Stimulated activated memory B cell treated with anti-CD40 and anti-IgM and Interleukin-4, amounts not matched to agents 10 μg/mL and 1 μg/mL and 100 μg/mL, for 72 hours (primary cell): ENCODE measurements at regions not wholly inside any gene's neighbourhood (a gene's known extent, or its start where the extent isn't known, plus 50 kb on each side); places are given as distances from the start of the nearest gene placed in this dataset.

Experiments used
- ATAC-seq: fragments of 150-1000 bp; cut with Tn5 transposase; 2 replicates; pipeline ENCODE4 v1.10.0; 2021
- H3K27ac Mint-ChIP-seq: one replicate; pipeline ENCODE4 v1.8.0; 2022; ENCODE audit warnings: mild to moderate bottlenecking, mixed read lengths
- H3K27me3 Mint-ChIP-seq: one replicate; pipeline ENCODE4 v1.8.0; 2022; ENCODE audit warnings: mixed read lengths
- H3K36me3 Mint-ChIP-seq: one replicate; pipeline ENCODE4 v1.8.0; 2022; ENCODE audit warnings: mixed read lengths
- H3K4me1 Mint-ChIP-seq: one replicate; pipeline ENCODE4 v1.8.0; 2022; ENCODE audit warnings: mixed read lengths
- H3K4me3 Mint-ChIP-seq: one replicate; pipeline ENCODE4 v1.8.0; 2022; ENCODE audit warnings: mild to moderate bottlenecking, moderate library complexity, mixed read lengths
- H3K9me3 Mint-ChIP-seq: one replicate; pipeline ENCODE4 v1.8.0; 2022; ENCODE audit warnings: mixed read lengths

GRCh38 chr2:150417278-150417677 is 70.2 kb downstream of the RND3 start:
- no peak for ATAC-seq
- H3K36me3 Mint-ChIP-seq = no peaks in the 10 kb centered on the region
- H3K4me3 Mint-ChIP-seq = no peak overlapping the region
- no peaks in the 10 kb centered on the region for H3K27me3 Mint-ChIP-seq
- H3K9me3 Mint-ChIP-seq = peaks cover under 1% of the 10 kb centered on the region
- H3K27ac Mint-ChIP-seq = no peak overlapping the region
- no peaks in the 10 kb centered on the region for H3K4me1 Mint-ChIP-seq

- H3K27me3 Mint-ChIP-seq = no peaks in the 10 kb centered on the region
- H3K4me3 Mint-ChIP-seq = no peak overlapping the region
- no peaks in the 10 kb centered on the region for H3K36me3 Mint-ChIP-seq
- H3K4me1 Mint-ChIP-seq = no peaks in the 10 kb centered on the region
- no peak for ATAC-seq
- no peaks in the 10 kb centered on the region for H3K9me3 Mint-ChIP-seq
- no peak overlapping the region for H3K27ac Mint-ChIP-seq
Observed at GRCh38 chr2:150415022-150415421, 72.4 kb downstream of the RND3 start.

- no peak for ATAC-seq
- H3K4me1 Mint-ChIP-seq = no peaks in the 10 kb centered on the region
- no peaks in the 10 kb centered on the region for H3K27me3 Mint-ChIP-seq
- H3K27ac Mint-ChIP-seq = no peak overlapping the region
- no peaks in the 10 kb centered on the region for H3K36me3 Mint-ChIP-seq
- H3K4me3 Mint-ChIP-seq = no peak overlapping the region
- H3K9me3 Mint-ChIP-seq = no peaks in the 10 kb centered on the region
Observed at GRCh38 chr2:150413910-150414309, 73.6 kb downstream of the RND3 start.

- Mint-ChIP-seq H3K36me3 (no peaks in the 10 kb centered on the region), H3K4me3 (no peak overlapping the region), H3K9me3 (no peaks in the 10 kb centered on the region), H3K27ac (no peak overlapping the region), H3K27me3 (no peaks in the 10 kb centered on the region), H3K4me1 (no peaks in the 10 kb centered on the region)
- no peak for ATAC-seq
Observed at GRCh38 chr2:150413366-150413765, 74.1 kb downstream of the RND3 start.

- Mint-ChIP-seq H3K27me3 (no peaks in the 10 kb centered on the region), H3K4me1 (no peaks in the 10 kb centered on the region), H3K27ac (no peak overlapping the region), H3K36me3 (no peaks in the 10 kb centered on the region), H3K4me3 (no peak overlapping the region), H3K9me3 (no peaks in the 10 kb centered on the region)
- ATAC-seq = no peak
Observed at GRCh38 chr2:150410809-150411208, 76.7 kb downstream of the RND3 start.

GRCh38 chr2:150409196-150409595 is 78.3 kb downstream of the RND3 start:
- Mint-ChIP-seq H3K4me3 (no peak overlapping the region), H3K9me3 (no peaks in the 10 kb centered on the region), H3K4me1 (no peaks in the 10 kb centered on the region), H3K27ac (no peak overlapping the region), H3K36me3 (no peaks in the 10 kb centered on the region), H3K27me3 (no peaks in the 10 kb centered on the region)
- no peak for ATAC-seq

GRCh38 chr2:150404147-150404546 is 83.3 kb downstream of the RND3 start:
- no peak overlapping the region for H3K27ac Mint-ChIP-seq
- no peaks in the 10 kb centered on the region for H3K4me1 Mint-ChIP-seq
- no peak overlapping the region for H3K4me3 Mint-ChIP-seq
- no peaks in the 10 kb centered on the region for H3K27me3 Mint-ChIP-seq
- ATAC-seq = no peak
- no peaks in the 10 kb centered on the region for H3K36me3 Mint-ChIP-seq
- H3K9me3 Mint-ChIP-seq = no peaks in the 10 kb centered on the region

GRCh38 chr2:150403457-150403856 is 84.0 kb downstream of the RND3 start:
- Mint-ChIP-seq H3K36me3 (no peaks in the 10 kb centered on the region), H3K27ac (no peak overlapping the region), H3K9me3 (no peaks in the 10 kb centered on the region), H3K27me3 (no peaks in the 10 kb centered on the region), H3K4me1 (no peaks in the 10 kb centered on the region), H3K4me3 (no peak overlapping the region)
- no peak for ATAC-seq

GRCh38 chr2:150402953-150403352 is 84.5 kb downstream of the RND3 start:
- Mint-ChIP-seq H3K4me1 (no peaks in the 10 kb centered on the region), H3K4me3 (no peak overlapping the region), H3K9me3 (no peaks in the 10 kb centered on the region), H3K36me3 (no peaks in the 10 kb centered on the region), H3K27me3 (no peaks in the 10 kb centered on the region), H3K27ac (no peak overlapping the region)
- ATAC-seq = no peak

GRCh38 chr2:150400849-150401248 is 86.6 kb downstream of the RND3 start:
- H3K27me3 Mint-ChIP-seq = no peaks in the 10 kb centered on the region
- no peak for ATAC-seq
- H3K36me3 Mint-ChIP-seq = no peaks in the 10 kb centered on the region
- no peaks in the 10 kb centered on the region for H3K4me1 Mint-ChIP-seq
- H3K9me3 Mint-ChIP-seq = no peaks in the 10 kb centered on the region
- H3K27ac Mint-ChIP-seq = no peak overlapping the region
- no peak overlapping the region for H3K4me3 Mint-ChIP-seq

GRCh38 chr2:150392614-150393013 is 94.9 kb downstream of the RND3 start:
- Mint-ChIP-seq H3K4me1 (no peaks in the 10 kb centered on the region), H3K27me3 (no peaks in the 10 kb centered on the region), H3K4me3 (no peak overlapping the region), H3K27ac (no peak overlapping the region), H3K36me3 (no peaks in the 10 kb centered on the region), H3K9me3 (no peaks in the 10 kb centered on the region)
- ATAC-seq = no peak

GRCh38 chr2:150391779-150392178 is 95.7 kb downstream of the RND3 start:
- Mint-ChIP-seq H3K4me3 (no peak overlapping the region), H3K27me3 (no peaks in the 10 kb centered on the region), H3K27ac (no peak overlapping the region), H3K9me3 (no peaks in the 10 kb centered on the region), H3K36me3 (no peaks in the 10 kb centered on the region), H3K4me1 (no peaks in the 10 kb centered on the region)
- no peak for ATAC-seq

- no peaks in the 10 kb centered on the region for H3K4me1 Mint-ChIP-seq
- no peak for ATAC-seq
- H3K27me3 Mint-ChIP-seq = no peaks in the 10 kb centered on the region
- no peaks in the 10 kb centered on the region for H3K9me3 Mint-ChIP-seq
- H3K4me3 Mint-ChIP-seq = no peak overlapping the region
- H3K27ac Mint-ChIP-seq = no peak overlapping the region
- no peaks in the 10 kb centered on the region for H3K36me3 Mint-ChIP-seq
Observed at GRCh38 chr2:150389447-150389846, 98.0 kb downstream of the RND3 start.

GRCh38 chr2:150388289-150388625 is 99.2 kb downstream of the RND3 start:
- H3K27me3 Mint-ChIP-seq = no peaks in the 10 kb centered on the region
- H3K36me3 Mint-ChIP-seq = no peaks in the 10 kb centered on the region
- no peak for ATAC-seq
- no peak overlapping the region for H3K4me3 Mint-ChIP-seq
- H3K9me3 Mint-ChIP-seq = no peaks in the 10 kb centered on the region
- H3K4me1 Mint-ChIP-seq = no peaks in the 10 kb centered on the region
- H3K27ac Mint-ChIP-seq = no peak overlapping the region

- H3K27ac Mint-ChIP-seq = no peak overlapping the region
- ATAC-seq = no peak
- H3K27me3 Mint-ChIP-seq = no peaks in the 10 kb centered on the region
- no peaks in the 10 kb centered on the region for H3K4me1 Mint-ChIP-seq
- no peaks in the 10 kb centered on the region for H3K36me3 Mint-ChIP-seq
- no peak overlapping the region for H3K4me3 Mint-ChIP-seq
- peaks cover 3% of the 10 kb centered on the region for H3K9me3 Mint-ChIP-seq
Observed at GRCh38 chr2:150387586-150388288, 99.7 kb downstream of the RND3 start.

GRCh38 chr2:150385211-150385610 is 102.3 kb downstream of the RND3 start:
- Mint-ChIP-seq H3K27me3 (no peaks in the 10 kb centered on the region), H3K36me3 (no peaks in the 10 kb centered on the region), H3K4me3 (no peak overlapping the region), H3K27ac (no peak overlapping the region), H3K9me3 (peaks cover 6% of the 10 kb centered on the region), H3K4me1 (no peaks in the 10 kb centered on the region)
- ATAC-seq = no peak

- H3K27ac Mint-ChIP-seq = no peak overlapping the region
- no peak overlapping the region for H3K4me3 Mint-ChIP-seq
- peaks cover 6% of the 10 kb centered on the region for H3K9me3 Mint-ChIP-seq
- H3K36me3 Mint-ChIP-seq = no peaks in the 10 kb centered on the region
- no peaks in the 10 kb centered on the region for H3K27me3 Mint-ChIP-seq
- ATAC-seq = no peak
- H3K4me1 Mint-ChIP-seq = no peaks in the 10 kb centered on the region
Observed at GRCh38 chr2:150383587-150383986, 103.9 kb downstream of the RND3 start.
